HepG2 (cell line): ENCODE measurements at regions not wholly inside any gene's neighbourhood (a gene's known extent, or its start where the extent isn't known, plus 50 kb on each side); places are given as distances from the start of the nearest gene placed in this dataset.

ENCODE experiments used
- BCLAF1 ChIP-seq: fragments of 450-650 bp; IDR thresholded peaks from 2 replicates; pipeline ENCODE4 v1.6.1; 2017; ENCODE audit warnings: mild to moderate bottlenecking
- BHLHE40 ChIP-seq: IDR thresholded peaks from 2 replicates; pipeline ENCODE4 v1.6.1; 2011; ENCODE audit warnings: low read length, improper control_type of control experiment
- MLX ChIP-seq: IDR thresholded peaks from 2 replicates; pipeline ENCODE4 v1.6.1; 2016
- POLR2A ChIP-seq, 2 experiments: IDR thresholded peaks; 2 replicates each; pipeline ENCODE4 v1.6.1; 2011; ENCODE audit warnings: low read depth in 2 of 2, low read length in 2 of 2, mild to moderate bottlenecking in 1 of 2, moderate library complexity in 1 of 2; ENCODE audit not compliant: insufficient read depth in 1 of 2
- ZFAT ChIP-seq: sonication (generic); formaldehyde crosslinking; conservative IDR thresholded peaks from 2 replicates; pipeline ENCODE4 v1.8.1; 2023; ENCODE audit warnings: missing genetic modification reagents, inconsistent platforms
- ZNF770 ChIP-seq: sonication (generic); formaldehyde crosslinking; IDR thresholded peaks from 2 replicates; pipeline ENCODE4 v1.5.0; 2020; ENCODE audit warnings: mild to moderate bottlenecking, missing genetic modification reagents
- ZNF850 ChIP-seq: sonication (generic); formaldehyde crosslinking; conservative IDR thresholded peaks from 2 replicates; pipeline ENCODE4 v1.9.0; 2021; ENCODE audit warnings: mild to moderate bottlenecking, missing genetic modification reagents

- TF ChIP-seq MLX (CRISPR knock-in tag), result no peak
- no peak for TF ChIP-seq ZFAT (CRISPR knock-in tag)
- no peak for TF ChIP-seq BCLAF1
- no peak for TF ChIP-seq ZNF770 (CRISPR knock-in tag)
- no peak for TF ChIP-seq POLR2A (IDR thresholded peaks at IDR 0.05; ENCODE audit: insufficient read depth in 1 of 2, low read depth in 2 of 2, low read length in 2 of 2)
- no peak for TF ChIP-seq ZNF850 (CRISPR knock-in tag)
- no peak for TF ChIP-seq BHLHE40
Observed at GRCh38 chr5:105503950-105504349, 1941.4 kb upstream of the NUDT12 start.
